ENCODE measurements at regions not wholly inside any gene's neighbourhood (a gene's known extent, or its start where the extent isn't known, plus 50 kb on each side); places are given as distances from the start of the nearest gene placed in this dataset.

DNA sequence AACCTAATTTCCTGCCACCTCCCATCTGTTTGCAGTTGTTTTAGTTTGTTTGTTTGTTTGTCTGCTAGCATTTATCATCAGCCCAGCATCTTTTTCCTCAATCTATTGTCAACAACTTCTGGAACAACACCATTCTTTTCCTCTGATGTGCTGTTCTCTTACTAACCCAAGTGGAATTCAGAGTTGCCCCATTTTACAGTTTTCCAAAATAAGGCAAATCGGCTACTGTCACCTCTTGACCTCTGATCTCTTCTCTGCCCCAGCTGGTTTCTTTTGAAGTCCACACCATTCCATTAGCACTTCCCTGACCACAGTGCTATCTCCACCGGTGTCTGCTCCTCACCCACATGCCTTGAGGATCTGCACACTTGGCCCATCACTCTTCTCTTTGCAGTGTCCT lies 102.4 kb downstream of the EFNB2 start:
- no peak for DNase-seq (ENCODE audit: low read depth)

- no peak for DNase-seq (ENCODE audit: low read depth)
Observed at GRCh38 chr13:106432636-106433035, 102.8 kb downstream of the EFNB2 start.

- DNase-seq (ENCODE audit: low read depth): no peak
Observed at GRCh38 chr13:106426909-106427308, 108.6 kb downstream of the EFNB2 start.

- DNase-seq (ENCODE audit: low read depth): no peak
Observed at GRCh38 chr13:106425661-106426060, 109.8 kb downstream of the EFNB2 start.

DNA sequence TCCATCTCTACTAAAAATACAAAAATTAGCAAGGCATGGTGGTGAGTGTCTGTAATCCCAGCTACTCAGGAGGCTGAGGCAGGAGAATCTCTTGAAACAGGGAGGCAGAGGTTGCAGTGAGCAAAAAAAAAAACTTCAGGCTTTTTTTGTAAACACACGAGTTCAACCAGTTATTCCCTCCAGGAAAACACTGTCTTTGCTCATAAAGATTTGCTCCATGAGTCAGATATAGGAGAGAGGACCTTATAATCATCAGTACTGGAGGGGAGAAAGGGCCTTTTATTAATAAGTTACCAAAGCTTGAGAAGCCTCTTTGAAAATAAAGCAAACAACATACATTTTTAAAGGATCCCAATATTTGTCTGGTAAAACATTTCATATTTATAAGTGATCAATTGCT lies 110.7 kb downstream of the EFNB2 start:
- DNase-seq (ENCODE audit: low read depth): no peak

GRCh38 chr13:106423530-106423929 lies 111.9 kb downstream of the EFNB2 start:
- no peak for DNase-seq (ENCODE audit: low read depth)

DNA sequence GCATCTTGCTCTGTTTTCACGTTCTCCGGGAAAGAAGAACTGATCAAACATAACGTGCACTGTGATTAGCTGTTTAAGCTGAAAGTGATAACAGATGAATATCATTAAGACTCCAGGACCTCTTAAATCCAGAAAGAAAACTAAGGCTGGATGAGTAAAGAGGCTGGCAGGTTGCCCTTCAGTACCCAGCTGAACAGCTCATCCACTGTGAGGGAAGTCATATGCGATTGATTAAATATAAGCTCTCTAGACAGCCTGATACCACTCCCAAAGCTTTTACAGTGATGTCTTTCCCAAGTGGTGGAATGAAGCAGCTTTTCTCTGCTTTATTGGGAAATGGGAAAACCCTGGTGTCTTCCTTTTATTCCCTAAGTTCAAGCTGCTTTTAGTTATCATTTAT lies 116.9 kb downstream of the EFNB2 start:
- no peak for DNase-seq (ENCODE audit: low read depth)

DNA sequence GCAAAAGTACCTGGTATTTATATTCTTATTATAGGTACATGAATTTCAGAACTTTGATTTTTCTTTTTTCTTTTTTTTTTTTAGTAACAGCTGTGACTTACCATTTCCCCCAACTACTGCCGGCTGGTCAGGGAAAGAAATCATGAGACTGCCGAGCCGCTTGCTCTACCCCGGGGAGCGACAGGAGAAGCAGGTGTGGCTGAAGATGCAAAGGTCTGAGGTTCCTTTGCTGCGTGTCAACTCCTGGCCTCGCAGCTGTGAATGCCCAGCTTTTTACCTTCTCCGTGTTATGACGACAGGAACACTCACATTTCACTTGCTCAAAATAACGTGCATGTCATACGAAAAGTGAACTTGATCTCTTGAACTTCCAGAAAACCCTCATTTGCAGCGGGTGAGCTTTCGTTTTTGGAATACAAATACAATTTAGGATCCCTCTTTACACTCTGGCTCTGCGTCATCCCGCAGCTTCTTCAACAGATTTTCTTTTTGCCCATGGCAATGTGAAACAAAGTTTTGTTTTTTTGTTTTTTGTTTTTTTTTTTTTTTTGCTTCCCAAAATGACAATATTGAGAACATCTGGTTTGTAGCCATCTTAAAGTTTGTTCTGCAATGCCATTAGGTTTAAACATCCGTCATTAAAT lies 117.9 kb downstream of the EFNB2 start:
- no peak for DNase-seq (ENCODE audit: low read depth)

DNA sequence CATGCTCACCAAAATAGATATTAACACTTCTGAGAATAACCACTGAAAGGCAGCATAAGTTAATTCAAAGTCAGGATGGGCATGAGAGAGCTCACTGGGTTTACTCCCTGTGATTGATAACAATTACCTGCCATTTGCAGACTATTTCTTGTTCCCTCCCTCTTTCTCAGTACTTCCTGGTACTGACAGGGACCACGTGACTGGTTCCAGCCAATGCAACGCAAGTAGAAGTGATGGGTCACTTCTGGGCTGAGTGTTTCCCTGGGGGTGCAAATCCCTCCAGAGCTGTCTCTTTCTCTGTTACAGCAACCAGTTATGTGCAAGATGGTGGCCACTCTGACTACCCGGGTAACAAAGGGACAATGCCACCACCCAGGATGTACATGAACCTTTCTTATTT lies 118.8 kb downstream of the EFNB2 start:
- DNase-seq (ENCODE audit: low read depth): no peak

DNA sequence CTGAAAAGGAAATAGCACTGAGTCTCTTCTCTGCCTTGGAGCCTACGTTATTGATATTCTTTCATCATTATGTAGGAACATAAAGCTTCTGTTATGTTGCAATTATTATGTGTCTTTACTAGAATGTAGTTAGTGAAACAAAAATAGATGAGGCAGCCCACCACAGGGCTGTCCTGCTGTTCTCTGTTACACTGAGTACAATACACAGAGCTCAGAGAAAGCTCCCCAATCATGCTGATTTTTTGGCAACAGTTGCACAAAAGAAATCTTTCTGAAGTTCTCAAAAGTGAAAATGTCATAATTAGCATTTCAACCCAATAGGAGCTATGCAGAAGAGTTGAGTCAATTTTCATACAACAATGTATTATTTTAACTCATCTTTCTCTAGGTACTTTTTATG lies 119.5 kb downstream of the EFNB2 start:
- no peak for DNase-seq (ENCODE audit: low read depth)

DNA sequence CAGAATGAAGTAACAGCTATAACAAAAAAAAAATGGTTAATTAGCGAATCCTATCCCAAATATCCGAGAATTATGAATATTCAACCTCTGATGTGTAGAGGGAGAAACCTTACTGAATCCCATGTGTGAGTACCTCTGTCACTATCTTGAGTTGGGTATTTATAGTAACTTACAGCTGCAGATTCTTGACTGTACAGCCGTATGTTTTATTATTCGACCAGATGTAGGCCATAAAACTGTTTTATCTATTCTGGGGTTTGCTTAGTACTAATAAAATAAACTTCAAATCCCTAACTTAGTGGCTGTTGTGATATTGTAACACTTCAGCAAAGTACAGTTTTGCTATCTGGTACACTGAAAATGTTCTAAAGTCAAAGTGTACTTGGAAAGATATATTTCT lies 120.0 kb downstream of the EFNB2 start:
- DNase-seq (ENCODE audit: low read depth): no peak

GRCh38 chr13:106407338-106407737 lies 128.1 kb downstream of the EFNB2 start:
- no peak for DNase-seq (ENCODE audit: low read depth)

- no peak for DNase-seq (ENCODE audit: low read depth)
Observed at GRCh38 chr13:106405731-106406130, 129.7 kb downstream of the EFNB2 start.

- no peak for DNase-seq (ENCODE audit: low read depth)
Observed at GRCh38 chr13:106403280-106403679, 132.2 kb downstream of the EFNB2 start.

DNA sequence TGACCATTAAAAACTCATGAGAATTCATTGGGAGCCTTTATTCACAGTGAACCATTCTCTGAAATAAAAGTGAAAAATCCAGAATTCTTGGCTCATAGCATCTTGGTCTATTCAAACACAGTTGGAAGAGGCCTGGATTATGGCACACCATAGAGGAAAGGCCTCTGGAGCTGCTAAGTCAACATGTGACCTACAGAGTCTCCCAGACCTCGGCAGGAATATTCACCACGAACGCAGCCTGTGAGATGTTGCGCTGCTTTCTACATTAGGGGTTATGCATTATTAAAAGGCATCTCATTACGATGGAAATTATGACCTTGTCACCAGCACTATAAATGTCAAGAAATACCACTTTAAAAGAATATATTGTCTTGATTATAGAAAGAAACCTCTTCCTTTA lies 132.6 kb downstream of the EFNB2 start:
- DNase-seq (ENCODE audit: low read depth): no peak

- DNase-seq (ENCODE audit: low read depth): no peak
Observed at GRCh38 chr13:106401081-106401480, 134.4 kb downstream of the EFNB2 start.

GRCh38 chr13:106400289-106400688 lies 135.2 kb downstream of the EFNB2 start:
- DNase-seq (ENCODE audit: low read depth): no peak

DNA sequence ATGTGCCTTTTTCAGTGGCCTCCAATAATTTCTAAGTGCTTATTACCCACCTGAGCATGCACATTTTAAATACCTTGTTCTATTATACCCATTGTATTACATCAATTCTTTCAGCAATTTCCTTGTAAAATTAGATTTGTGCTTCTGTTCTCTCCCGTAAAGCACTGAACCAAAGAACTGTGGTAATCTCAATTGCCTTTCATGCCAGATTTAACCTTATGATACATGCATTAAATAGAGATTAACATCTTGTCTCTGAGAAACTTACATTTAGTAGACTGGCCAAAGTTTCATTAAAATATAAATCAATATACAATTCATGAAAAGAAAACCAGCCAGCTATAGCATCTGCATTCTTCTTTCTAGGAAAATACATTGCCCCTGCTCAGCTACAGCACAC lies 137.2 kb downstream of the EFNB2 start:
- DNase-seq (ENCODE audit: low read depth): no peak

GRCh38 chr13:106393776-106394175 lies 141.7 kb downstream of the EFNB2 start:
- no peak for DNase-seq (ENCODE audit: low read depth)

DNA sequence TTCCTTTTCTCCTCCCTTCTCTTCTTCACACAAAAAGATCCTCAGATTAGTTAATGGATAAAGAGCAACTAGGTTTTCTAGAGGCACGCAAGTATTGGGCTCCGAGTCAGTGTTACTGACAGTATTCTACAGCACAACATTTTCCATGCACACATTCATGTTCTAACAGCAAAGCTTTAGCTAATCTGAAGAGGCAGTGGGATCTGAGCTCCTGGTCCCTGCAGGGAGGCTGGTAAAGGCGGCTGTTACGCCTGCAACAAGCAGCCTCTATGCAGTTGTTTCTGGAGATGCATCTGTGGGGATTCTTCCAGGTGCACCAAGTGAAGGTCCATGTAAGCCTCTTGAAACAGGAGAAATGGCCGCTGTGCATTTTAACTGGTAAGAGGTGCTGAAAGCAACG lies 143.8 kb downstream of the EFNB2 start:
- no peak for DNase-seq (ENCODE audit: low read depth)

GRCh38 chr13:106391271-106391670 lies 144.2 kb downstream of the EFNB2 start:
- no peak for DNase-seq (ENCODE audit: low read depth)

DNA sequence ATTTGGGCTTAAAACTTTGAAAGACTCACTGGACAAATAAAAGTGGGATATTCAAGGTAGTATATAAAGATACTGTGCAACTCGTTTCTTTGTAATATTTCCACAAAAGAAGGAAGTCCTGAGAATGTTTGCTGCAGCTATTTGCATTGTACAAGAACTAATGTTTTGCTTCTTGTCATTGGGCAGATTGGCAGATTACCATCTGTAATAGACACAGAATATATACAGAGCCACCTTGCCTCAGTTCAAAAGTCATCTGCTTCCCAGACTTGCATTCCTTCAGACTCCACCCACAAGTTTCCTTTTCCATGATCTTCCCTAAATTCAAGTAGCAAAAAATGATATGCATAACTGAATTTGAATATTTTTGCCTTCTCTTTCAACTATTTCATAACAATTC lies 145.1 kb downstream of the EFNB2 start:
- no peak for DNase-seq (ENCODE audit: low read depth)

- DNase-seq (ENCODE audit: low read depth): no peak
Observed at GRCh38 chr13:106385654-106386053, 149.8 kb downstream of the EFNB2 start.

- no peak for DNase-seq (ENCODE audit: low read depth)
Observed at GRCh38 chr13:106384516-106384915, 150.9 kb downstream of the EFNB2 start.

- DNase-seq (ENCODE audit: low read depth): no peak
Observed at GRCh38 chr13:106383791-106384190, 151.7 kb downstream of the EFNB2 start.
